H1 (cell line): ENCODE measurements at regions not wholly inside any gene's neighbourhood (a gene's known extent, or its start where the extent isn't known, plus 50 kb on each side); places are given as distances from the start of the nearest gene placed in this dataset.

Experiments used
- CTCF ChIP-seq, 3 experiments: IDR thresholded peaks; 1 replicate in 2 of 3; 2 replicates in 1 of 3; pipeline versions ENCODE4 v1.5.1 to v1.6.1; 2011; ENCODE audit warnings: low read length in 3 of 3, mild to moderate bottlenecking in 3 of 3, inconsistent platforms in 2 of 3, low read depth in 1 of 3, moderate library complexity in 1 of 3; ENCODE audit not compliant: insufficient read depth in 1 of 3; ENCODE audit errors: control extremely low read depth in 1 of 3
- GTF2F1 ChIP-seq: IDR thresholded peaks from 2 replicates; pipeline ENCODE4 v1.6.1; 2012; ENCODE audit warnings: low read depth, low read length, improper control_type of control experiment, borderline replicate concordance
- JUN ChIP-seq: IDR thresholded peaks from 2 replicates; pipeline ENCODE4 v1.6.1; 2011; ENCODE audit warnings: low read depth, mild to moderate bottlenecking, improper control_type of control experiment, low read length
- PHF8 ChIP-seq: fragments of 200-600 bp; sonication (generic); conservative IDR thresholded peaks from 2 replicates; pipeline ENCODE4 v1.7.1; 2012; ENCODE audit warnings: low read depth, mild to moderate bottlenecking, inconsistent platforms, low read length, moderate library complexity
- POLR2A ChIP-seq, 2 experiments: IDR thresholded peaks; 1 replicate in 1 of 2; 2 replicates in 1 of 2; pipeline ENCODE4 v1.6.1; 2011; ENCODE audit warnings: low read depth in 2 of 2, low read length in 2 of 2, mild to moderate bottlenecking in 2 of 2; ENCODE audit errors: control extremely low read depth in 1 of 2
- SIN3A ChIP-seq, 2 experiments: IDR thresholded peaks in 1 of 2; conservative IDR thresholded peaks in 1 of 2; 2 replicates each; pipeline ENCODE4 v1.6.1; 2011 to 2012; ENCODE audit warnings: low read length in 2 of 2, improper control_type of control experiment in 1 of 2, low read depth in 1 of 2, mild to moderate bottlenecking in 1 of 2
- TEAD4 ChIP-seq: IDR thresholded peaks from 2 replicates; pipeline ENCODE4 v1.6.1; 2012; ENCODE audit warnings: low read depth, low read length, inconsistent platforms, mixed read lengths

- TF ChIP-seq GTF2F1 (no peak), POLR2A (IDR thresholded peaks at IDR 0.05; ENCODE audit: control extremely low read depth in 1 of 2, low read depth in 2 of 2, low read length in 2 of 2) (no peak), PHF8 (no peak), CTCF (IDR thresholded peaks at IDR 0.05; ENCODE audit: control extremely low read depth in 1 of 3, insufficient read depth in 1 of 3, low read depth in 1 of 3, low read length in 3 of 3) (no peak), JUN (no peak), SIN3A (conservative IDR thresholded peaks at IDR 0.05 in 1 of 2, IDR thresholded peaks at IDR 0.05 in 1 of 2; ENCODE audit: low read depth in 1 of 2, low read length in 2 of 2) (no peak), TEAD4 (no peak)
Measured at GRCh38 chr1:112260699-112261098, 135.3 kb upstream of the CTTNBP2NL start.
